K562 (cell line): ENCODE measurements at regions not wholly inside any gene's neighbourhood (a gene's known extent, or its start where the extent isn't known, plus 50 kb on each side); places are given as distances from the start of the nearest gene placed in this dataset.

Experiments used
- ATAC-seq: fragments of 200-7000 bp; cut with Tn5 transposase; 3 replicates; pipeline ENCODE4 v1.9.1; 2020; ENCODE audit warnings: moderate library complexity
- BruUV-seq: library from RNA; stranded (reverse); fragments of 400-500 nt; replicated peaks from 2 replicates; lab custom pipeline; 2021; lab: Mats Ljungman, UMichigan
- CTCF ChIA-PET: fragments of 300-600 bp; formaldehyde crosslinking; extraction: SDS; loops from one replicate; lab custom pipeline; 2021; ENCODE audit warnings: low intra/inter-chr PET ratio; lab: Yijun Ruan, JAX
- POLR2A ChIA-PET: fragments of 300-600, 350-650 bp; sonication (Branson Sonifier 250); formaldehyde crosslinking; extraction: SDS; loops from one replicate; lab custom pipeline; 2021; ENCODE audit warnings: antibody characterized with exemption, inconsistent platforms; lab: Yijun Ruan, JAX
- DNase-seq, 4 experiments: peaks; one replicate each; pipeline versions ENCODE4 v3.0.0 to v3.0.0-alpha.2; 2011 to 2018; ENCODE audit warnings: low spot score in 3 of 4, mixed read lengths in 3 of 4; ENCODE audit errors: extremely low read depth in 1 of 4
- FAIRE-seq: peaks from 2 replicates; lab custom pipeline; 2011; peaks lifted over from hg19 to GRCh38; lab: Jason Lieb, UNC
- H2AFZ ChIP-seq: 2 replicates; pipeline ENCODE4 v1.6.0; 2011; ENCODE audit warnings: low read depth, low read length, control low read depth, inconsistent platforms
- H3K27ac ChIP-seq: fragments of 200-600 bp; 3 replicates; pipeline ENCODE4 v1.8.0; 2011; ENCODE audit warnings: low read depth, mild to moderate bottlenecking, control low read depth, inconsistent platforms, low read length, moderate library complexity, mixed read lengths; ENCODE audit errors: extremely low read depth
- H3K27me3 ChIP-seq, 2 experiments: fragments of 300-600 bp in 1 of 2; 2 replicates in 1 of 2; 3 replicates in 1 of 2; pipeline versions ENCODE4 v1.6.0 to v1.8.0; 2011; ENCODE audit warnings: inconsistent platforms in 2 of 2, low read length in 2 of 2, mild to moderate bottlenecking in 1 of 2, mixed read lengths in 1 of 2, moderate library complexity in 1 of 2; ENCODE audit not compliant: control insufficient read depth in 2 of 2, insufficient read depth in 2 of 2
- H3K36me3 ChIP-seq: fragments of 300-600 bp; 3 replicates; pipeline ENCODE4 v1.8.0; 2011; ENCODE audit warnings: mild to moderate bottlenecking, low read length, inconsistent platforms; ENCODE audit not compliant: control insufficient read depth, insufficient read depth
- H3K4me1 ChIP-seq, 2 experiments: fragments of 200-600 bp in 1 of 2; replicated peaks in 1 of 2; 2 replicates in 1 of 2; 3 replicates in 1 of 2; pipeline versions ENCODE4 v1.5.1 to v1.8.0; 2011; ENCODE audit warnings: inconsistent platforms in 2 of 2, low read length in 2 of 2, mild to moderate bottlenecking in 1 of 2, mixed read lengths in 1 of 2, moderate library complexity in 1 of 2; ENCODE audit not compliant: control insufficient read depth in 2 of 2, insufficient read depth in 2 of 2
- H3K4me2 ChIP-seq: 2 replicates; pipeline ENCODE4 v1.6.1; 2011; ENCODE audit warnings: low read length, control low read depth, inconsistent platforms, mixed read lengths; ENCODE audit not compliant: insufficient read depth
- H3K4me3 ChIP-seq: fragments of 200-600 bp; sonication (generic), shearing (Covaris generic); 2 replicates; pipeline ENCODE4 v1.5.1; 2016; ENCODE audit warnings: control low read depth, inconsistent platforms
- H3K79me2 ChIP-seq: fragments of 200-600 bp; 3 replicates; pipeline ENCODE4 v1.8.0; 2011; ENCODE audit warnings: low read length, inconsistent platforms; ENCODE audit not compliant: control insufficient read depth, insufficient read depth
- H3K9ac ChIP-seq, 2 experiments: 2 replicates each; pipeline versions ENCODE4 v1.6.0 to v1.6.1; 2011; ENCODE audit warnings: low read depth in 2 of 2, low read length in 2 of 2, control low read depth in 1 of 2, inconsistent platforms in 1 of 2, mild to moderate bottlenecking in 1 of 2, mixed read lengths in 1 of 2; ENCODE audit not compliant: insufficient read depth in 1 of 2
- H3K9me1 ChIP-seq: one replicate; pipeline ENCODE4 v1.6.0; 2011; ENCODE audit warnings: inconsistent platforms, mild to moderate bottlenecking, low read length, moderate library complexity; ENCODE audit not compliant: control insufficient read depth, insufficient read depth
- H3K9me3 ChIP-seq: replicated peaks from 2 replicates; pipeline ENCODE4 v1.5.1; 2011; ENCODE audit warnings: low read depth, low read length, inconsistent platforms; ENCODE audit not compliant: control insufficient read depth, insufficient read depth
- H4K20me1 ChIP-seq: replicated peaks from 2 replicates; pipeline ENCODE4 v1.6.1; 2011; ENCODE audit warnings: low read length, inconsistent platforms, mixed read lengths; ENCODE audit not compliant: control insufficient read depth, insufficient read depth
- C11orf30 ChIP-seq: fragments of 450-650 bp; IDR thresholded peaks from 2 replicates; pipeline ENCODE4 v1.6.1; 2016; ENCODE audit warnings: low read depth, mild to moderate bottlenecking
- FOXK2 ChIP-seq, 2 experiments: fragments of 450-650 bp; IDR thresholded peaks in 1 of 2; conservative IDR thresholded peaks in 1 of 2; 2 replicates each; pipeline ENCODE4 v1.6.1; 2016; ENCODE audit warnings: low read depth in 2 of 2, mild to moderate bottlenecking in 1 of 2
- GTF2F1 ChIP-seq: IDR thresholded peaks from 2 replicates; pipeline ENCODE4 v1.6.1; 2011; ENCODE audit warnings: low read depth, low read length, improper control_type of control experiment
- JUN ChIP-seq, 2 experiments: sonication (generic) in 1 of 2; formaldehyde crosslinking in 1 of 2; IDR thresholded peaks; 2 replicates each; pipeline versions ENCODE4 v1.6.1 to v1.8.0; 2012 to 2022; ENCODE audit warnings: borderline replicate concordance in 2 of 2, mild to moderate bottlenecking in 2 of 2, improper control_type of control experiment in 1 of 2, low read depth in 1 of 2, low read length in 1 of 2, missing genetic modification reagents in 1 of 2
- NFE2 ChIP-seq: IDR thresholded peaks from 2 replicates; pipeline ENCODE4 v1.6.1; 2014; ENCODE audit warnings: antibody characterized with exemption, low read depth
- TAF15 ChIP-seq: fragments of 200-400 bp; formaldehyde crosslinking; IDR thresholded peaks from 2 replicates; pipeline ENCODE4 v1.6.1; 2017; ENCODE audit warnings: mild to moderate bottlenecking, low read depth, low read length, moderate library complexity
- ZBTB1 ChIP-seq: sonication (generic); formaldehyde crosslinking; IDR thresholded peaks from 2 replicates; pipeline ENCODE4 v1.8.1; 2023; ENCODE audit warnings: missing genetic modification reagents, low read depth, mild to moderate bottlenecking, borderline replicate concordance
- ZNF12 ChIP-seq: sonication (generic); formaldehyde crosslinking; IDR thresholded peaks from 2 replicates; pipeline ENCODE4 v1.4.0; 2020; ENCODE audit warnings: mild to moderate bottlenecking, missing genetic modification reagents
- WGBS: fragments of 100-300 bp; shearing (Covaris generic); methylation state at CpG from one replicate; pipeline ENCODE4 v1.1.6; 2016; ENCODE audit warnings: low coverage, mixed read lengths; ENCODE audit not compliant: insufficient coverage; ENCODE audit errors: missing lambda C conversion rate; 5-methylcytosine and 5-hydroxymethylcytosine counted together
- in situ Hi-C: fragments of 300-500 bp; cut with MboI; formaldehyde crosslinking; loops from 4 replicates; pipeline ENCODE4 v1.15.0; 2018; ENCODE audit warnings: inconsistent platforms, mixed read lengths
- intact Hi-C: fragments of 100-400 bp; cut with micrococcal nuclease; formaldehyde crosslinking; loops from 2 replicates; pipeline ENCODE4 v1.14.2; 2022
- TF ChIP-seq, protein P1 (sequence below): fragments of 200-800 bp; sonication (Bioruptor generic); IDR thresholded peaks from 2 replicates; pipeline ENCODE4 v1.6.1; 2017; ENCODE audit warnings: missing genetic modification characterization, missing compliant biosample characterization
- TF ChIP-seq, protein P2 (sequence below): fragments of 250-450 bp; sonication (Bioruptor Pico); IDR thresholded peaks from 2 replicates; pipeline ENCODE4 v1.5.0; 2021; ENCODE audit warnings: mild to moderate bottlenecking, moderate library complexity
- TF ChIP-seq, protein P3 (sequence below): fragments of 450-650 bp; IDR thresholded peaks from 2 replicates; pipeline ENCODE4 v1.6.1; 2016; ENCODE audit warnings: missing biosample characterization, missing genetic modification characterization
- TF ChIP-seq, protein P4 (sequence below): fragments of 150-350 bp; conservative IDR thresholded peaks from 2 replicates; pipeline ENCODE4 v1.6.1; 2014; ENCODE audit warnings: low read length

DNA sequence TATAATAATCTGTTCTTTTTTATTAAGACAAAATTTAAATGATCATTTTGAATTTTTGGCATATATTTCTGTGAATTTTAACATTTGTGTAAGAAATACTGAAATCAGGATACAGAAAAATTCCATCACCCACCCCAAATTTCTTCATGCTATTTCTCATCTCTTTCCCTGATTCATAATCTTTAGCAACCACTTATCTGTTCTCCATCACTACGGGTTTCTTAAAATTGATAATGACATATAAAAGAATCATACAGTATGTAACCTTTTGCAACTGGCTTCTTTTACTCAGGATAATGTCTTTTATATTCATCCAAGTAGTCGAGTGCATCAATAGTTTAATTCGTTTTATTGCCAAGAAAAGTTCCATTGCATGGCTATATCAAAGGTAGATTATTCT is 1627.0 kb downstream of the PCDH9 start (continued):
- no peak for TF ChIP-seq ZBTB1 (CRISPR knock-in tag)

DNA sequence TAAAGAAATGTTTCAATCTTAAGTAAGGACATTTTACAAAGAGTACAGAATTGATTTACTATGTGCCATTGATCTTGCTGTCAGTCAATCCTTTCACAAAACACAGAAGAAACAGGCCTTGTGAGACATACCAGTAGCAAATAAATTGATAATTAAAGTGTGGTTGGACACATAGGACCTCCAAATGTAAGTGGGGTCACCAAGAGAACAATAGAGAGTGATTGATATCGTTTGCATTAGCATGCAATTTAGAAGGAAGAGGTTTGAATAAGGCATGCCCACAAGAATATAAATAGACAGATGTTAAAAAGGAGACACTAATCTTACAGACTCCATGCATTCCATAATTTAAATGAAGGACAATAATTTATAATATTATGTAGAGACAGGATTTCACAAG is 1628.3 kb downstream of the PCDH9 start:
- FAIRE-seq = no peak
- no peak for ATAC-seq
- CTCF ChIA-PET = no interaction called here
- TF ChIP-seq ZNF12 (CRISPR knock-in tag) (no peak), FOXK2 (conservative IDR thresholded peaks at IDR 0.05 in 1 of 2, IDR thresholded peaks at IDR 0.05 in 1 of 2; ENCODE audit: low read depth in 2 of 2) (no peak), GTF2F1 (no peak), JUN (IDR thresholded peaks at IDR 0.05; ENCODE audit: borderline replicate concordance, low read depth, low read length) (no peak), JUN (CRISPR knock-in tag; IDR thresholded peaks at IDR 0.05; ENCODE audit: borderline replicate concordance) (no peak), TAF15 (no peak), C11orf30 (no peak), NFE2 (no peak)
- TF ChIP-seq, protein P1, sequence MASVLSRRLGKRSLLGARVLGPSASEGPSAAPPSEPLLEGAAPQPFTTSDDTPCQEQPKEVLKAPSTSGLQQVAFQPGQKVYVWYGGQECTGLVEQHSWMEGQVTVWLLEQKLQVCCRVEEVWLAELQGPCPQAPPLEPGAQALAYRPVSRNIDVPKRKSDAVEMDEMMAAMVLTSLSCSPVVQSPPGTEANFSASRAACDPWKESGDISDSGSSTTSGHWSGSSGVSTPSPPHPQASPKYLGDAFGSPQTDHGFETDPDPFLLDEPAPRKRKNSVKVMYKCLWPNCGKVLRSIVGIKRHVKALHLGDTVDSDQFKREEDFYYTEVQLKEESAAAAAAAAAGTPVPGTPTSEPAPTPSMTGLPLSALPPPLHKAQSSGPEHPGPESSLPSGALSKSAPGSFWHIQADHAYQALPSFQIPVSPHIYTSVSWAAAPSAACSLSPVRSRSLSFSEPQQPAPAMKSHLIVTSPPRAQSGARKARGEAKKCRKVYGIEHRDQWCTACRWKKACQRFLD (CRISPR knock-in tag) = no peak
- TF ChIP-seq, protein P2, sequence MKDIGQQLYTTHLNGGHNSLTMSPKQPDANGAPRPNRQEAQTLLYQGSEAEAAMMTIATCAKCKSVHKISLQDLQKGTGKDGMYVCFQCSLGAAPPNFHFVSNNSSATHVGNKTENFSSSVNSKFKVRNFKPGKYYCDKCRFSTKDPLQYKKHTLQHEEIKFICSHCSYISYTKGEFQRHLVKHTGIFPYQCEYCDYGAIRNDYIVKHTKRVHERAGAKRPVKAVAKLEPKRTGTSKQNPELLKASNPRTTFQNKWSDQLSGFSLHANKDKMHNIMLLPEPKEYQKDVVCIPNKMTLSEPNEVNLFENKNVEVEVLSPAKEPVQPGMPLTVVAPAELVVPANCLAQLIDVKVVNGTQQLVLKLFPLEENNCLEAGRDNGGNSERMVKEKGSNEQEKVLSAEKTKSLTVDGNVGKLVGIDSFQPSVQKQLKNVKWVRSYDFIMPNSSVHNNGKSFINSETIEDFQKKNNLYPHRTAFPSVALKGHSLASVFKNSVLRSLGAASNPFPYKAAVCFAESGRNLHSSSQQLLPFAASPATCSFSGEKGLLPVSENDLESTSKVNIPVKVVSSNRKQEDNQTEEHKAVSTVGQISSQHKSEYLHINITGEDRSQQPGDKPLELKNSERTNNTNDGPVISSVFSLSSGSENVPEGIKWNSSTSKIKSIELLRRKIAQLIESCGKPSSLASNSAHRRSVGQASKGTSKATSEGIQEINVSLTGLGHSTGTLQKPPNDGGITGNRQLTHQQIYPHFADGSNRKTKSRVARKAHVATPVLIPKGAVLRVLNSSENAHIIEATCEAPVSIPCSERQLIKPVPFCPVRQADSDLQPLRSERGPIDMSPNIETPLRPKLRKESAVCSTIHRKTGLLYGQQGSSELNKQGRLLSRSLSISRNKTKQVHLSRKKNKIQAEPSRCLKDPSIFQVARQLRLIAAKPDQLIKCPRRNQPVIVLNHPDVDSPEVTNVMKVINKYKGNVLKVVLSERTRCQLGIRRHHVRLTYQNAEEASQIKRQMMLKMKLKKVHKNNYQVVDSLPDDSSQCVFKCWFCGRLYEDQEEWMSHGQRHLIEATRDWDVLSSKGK = no peak
- TF ChIP-seq, protein P3, sequence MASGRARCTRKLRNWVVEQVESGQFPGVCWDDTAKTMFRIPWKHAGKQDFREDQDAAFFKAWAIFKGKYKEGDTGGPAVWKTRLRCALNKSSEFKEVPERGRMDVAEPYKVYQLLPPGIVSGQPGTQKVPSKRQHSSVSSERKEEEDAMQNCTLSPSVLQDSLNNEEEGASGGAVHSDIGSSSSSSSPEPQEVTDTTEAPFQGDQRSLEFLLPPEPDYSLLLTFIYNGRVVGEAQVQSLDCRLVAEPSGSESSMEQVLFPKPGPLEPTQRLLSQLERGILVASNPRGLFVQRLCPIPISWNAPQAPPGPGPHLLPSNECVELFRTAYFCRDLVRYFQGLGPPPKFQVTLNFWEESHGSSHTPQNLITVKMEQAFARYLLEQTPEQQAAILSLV = no peak
- TF ChIP-seq, protein P4, sequence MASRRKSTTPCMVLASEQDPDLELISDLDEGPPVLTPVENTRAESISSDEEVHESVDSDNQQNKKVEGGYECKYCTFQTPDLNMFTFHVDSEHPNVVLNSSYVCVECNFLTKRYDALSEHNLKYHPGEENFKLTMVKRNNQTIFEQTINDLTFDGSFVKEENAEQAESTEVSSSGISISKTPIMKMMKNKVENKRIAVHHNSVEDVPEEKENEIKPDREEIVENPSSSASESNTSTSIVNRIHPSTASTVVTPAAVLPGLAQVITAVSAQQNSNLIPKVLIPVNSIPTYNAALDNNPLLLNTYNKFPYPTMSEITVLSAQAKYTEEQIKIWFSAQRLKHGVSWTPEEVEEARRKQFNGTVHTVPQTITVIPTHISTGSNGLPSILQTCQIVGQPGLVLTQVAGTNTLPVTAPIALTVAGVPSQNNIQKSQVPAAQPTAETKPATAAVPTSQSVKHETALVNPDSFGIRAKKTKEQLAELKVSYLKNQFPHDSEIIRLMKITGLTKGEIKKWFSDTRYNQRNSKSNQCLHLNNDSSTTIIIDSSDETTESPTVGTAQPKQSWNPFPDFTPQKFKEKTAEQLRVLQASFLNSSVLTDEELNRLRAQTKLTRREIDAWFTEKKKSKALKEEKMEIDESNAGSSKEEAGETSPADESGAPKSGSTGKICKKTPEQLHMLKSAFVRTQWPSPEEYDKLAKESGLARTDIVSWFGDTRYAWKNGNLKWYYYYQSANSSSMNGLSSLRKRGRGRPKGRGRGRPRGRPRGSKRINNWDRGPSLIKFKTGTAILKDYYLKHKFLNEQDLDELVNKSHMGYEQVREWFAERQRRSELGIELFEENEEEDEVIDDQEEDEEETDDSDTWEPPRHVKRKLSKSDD = no peak

More for the DNA sequence above, 1628.3 kb downstream of the PCDH9 start:
- H3K27me3 ChIP-seq = no peaks in the 10 kb centered on the region
- H3K4me2 ChIP-seq = no peak overlapping the region
- 6% methylated on average over 1 of the region's 1 CpG for WGBS
- in situ Hi-C loops (no loop called here), intact Hi-C loops (no loop called here)
- no peak overlapping the region for H3K27ac ChIP-seq
- no peaks in the 10 kb centered on the region for H3K4me1 ChIP-seq
- no peaks in the 10 kb centered on the region for H3K36me3 ChIP-seq
- no TSS peak for BruUV-seq
- H4K20me1 ChIP-seq = no peaks in the 10 kb centered on the region
- no peaks in the 10 kb centered on the region for H3K79me2 ChIP-seq
- H2AFZ ChIP-seq = no peak overlapping the region
- DNase-seq = no peak
- H3K9me3 ChIP-seq = no peaks in the 10 kb centered on the region
- no peak overlapping the region for H3K9ac ChIP-seq
- H3K9me1 ChIP-seq = no peaks in the 10 kb centered on the region
- POLR2A ChIA-PET = no interaction called here
- H3K4me3 ChIP-seq = no peak overlapping the region
